B cell (primary cell): ENCODE measurements at regions not wholly inside any gene's neighbourhood (a gene's known extent, or its start where the extent isn't known, plus 50 kb on each side); places are given as distances from the start of the nearest gene placed in this dataset.

ENCODE experiments used
- ATAC-seq: fragments of 200-7000 bp; cut with Tn5 transposase; one replicate; pipeline ENCODE4 v1.10.0; 2021; ENCODE audit warnings: low read depth, mild to moderate bottlenecking, moderate number of reproducible peaks, moderate library complexity
- CTCF ChIA-PET: fragments of 350-600 bp; sonication (Branson Sonifier 250); formaldehyde crosslinking; loops from one replicate; lab custom pipeline; 2021; ENCODE audit warnings: antibody characterized with exemption, inconsistent platforms; lab: Charles Lee
- POLR2A ChIA-PET: fragments of 350-600 bp; sonication (Branson Sonifier 250); formaldehyde crosslinking; loops from one replicate; lab custom pipeline; 2021; ENCODE audit warnings: antibody characterized with exemption; lab: Charles Lee
- DNase-seq: peaks from one replicate; pipeline ENCODE4 v3.0.0; 2013
- H2AFZ ChIP-seq: 2 replicates; pipeline ENCODE4 v1.6.1; 2012; ENCODE audit warnings: mild to moderate bottlenecking, low read depth, low read length; ENCODE audit not compliant: insufficient read depth, poor library complexity, severe bottlenecking
- H3K27ac ChIP-seq, 2 donors: 1 replicate in 1 of 2; 2 replicates in 1 of 2; pipeline ENCODE4 v1.5.1; 2012 to 2013; ENCODE audit warnings: low read length in 2 of 2, mild to moderate bottlenecking in 2 of 2, moderate library complexity in 1 of 2
- H3K27me3 ChIP-seq, 4 experiments: fragments of 200-600 bp in 1 of 4; sonication (generic) in 1 of 4; replicated peaks in 1 of 4; 1 replicate in 2 of 4; 2 replicates in 2 of 4; pipeline versions ENCODE4 v1.6.1 to v1.7.0; 2013 to 2016; ENCODE audit warnings: low read length in 3 of 4, mild to moderate bottlenecking in 2 of 4, mixed read lengths in 1 of 4, moderate library complexity in 1 of 4; ENCODE audit not compliant: insufficient read depth in 4 of 4, control insufficient read depth in 3 of 4; ENCODE audit errors: control extremely low read depth in 1 of 4
- H3K36me3 ChIP-seq, 2 experiments: replicated peaks in 1 of 2; 1 replicate in 1 of 2; 2 replicates in 1 of 2; pipeline versions ENCODE4 v1.6.1 to v1.7.1; 2013; ENCODE audit warnings: low read length in 1 of 2; ENCODE audit not compliant: insufficient read depth in 2 of 2, control insufficient read depth in 1 of 2; ENCODE audit errors: control extremely low read depth in 1 of 2, extremely low read depth in 1 of 2
- H3K4me1 ChIP-seq, 2 donors: fragments of 200-600 bp in 1 of 2; sonication (generic) in 1 of 2; 1 replicate in 1 of 2; 2 replicates in 1 of 2; pipeline versions ENCODE4 v1.5.1 to v1.6.1; 2013 to 2017; ENCODE audit warnings: low read length in 2 of 2; ENCODE audit not compliant: control insufficient read depth in 2 of 2, insufficient read depth in 2 of 2
- H3K4me2 ChIP-seq: replicated peaks from 2 replicates; pipeline ENCODE3; 2012; ENCODE audit warnings: mild to moderate bottlenecking, low read depth, low read length; ENCODE audit not compliant: poor library complexity, severe bottlenecking
- H3K4me3 ChIP-seq, 5 experiments: fragments of 200-600 bp in 1 of 5; sonication (generic) in 1 of 5; 1 replicate in 3 of 5; 2 replicates in 2 of 5; pipeline versions ENCODE4 v1.5.1 to v1.7.0; 2011 to 2016; ENCODE audit warnings: low read length in 4 of 5, mild to moderate bottlenecking in 4 of 5, low read depth in 2 of 5, control low read depth in 1 of 5, moderate library complexity in 1 of 5; ENCODE audit not compliant: insufficient read depth in 1 of 5; ENCODE audit errors: control extremely low read depth in 1 of 5, extremely low read depth in 1 of 5
- H3K79me2 ChIP-seq: fragments of 200-600 bp; sonication (generic); one replicate; pipeline ENCODE4 v1.6.0; 2016; ENCODE audit warnings: low read length; ENCODE audit not compliant: control insufficient read depth, insufficient read depth
- H3K9ac ChIP-seq: fragments of 200-600 bp; sonication (generic); 2 replicates; pipeline ENCODE4 v1.6.1; 2017; ENCODE audit warnings: mild to moderate bottlenecking, low read length, moderate library complexity
- H3K9me3 ChIP-seq, 3 donors: one replicate each; pipeline versions ENCODE4 v1.6.1 to v1.7.1; 2013; ENCODE audit warnings: low read length in 2 of 3; ENCODE audit not compliant: control insufficient read depth in 2 of 3, insufficient read depth in 1 of 3; ENCODE audit errors: control extremely low read depth in 1 of 3
- H4K20me1 ChIP-seq: 2 replicates; pipeline ENCODE4 v1.6.0; 2012; ENCODE audit warnings: mild to moderate bottlenecking, low read length; ENCODE audit not compliant: insufficient read depth, control insufficient read depth, poor library complexity, severe bottlenecking
- H3K27ac Mint-ChIP-seq: one replicate; pipeline ENCODE4 v1.8.0; 2021; ENCODE audit warnings: mixed read lengths
- H3K27me3 Mint-ChIP-seq: one replicate; pipeline ENCODE4 v1.8.0; 2021; ENCODE audit warnings: mixed read lengths
- H3K4me1 Mint-ChIP-seq: one replicate; pipeline ENCODE4 v1.8.0; 2021; ENCODE audit warnings: mixed read lengths
- H3K4me3 Mint-ChIP-seq: one replicate; pipeline ENCODE4 v1.8.0; 2021; ENCODE audit warnings: mixed read lengths
- H3K9me3 Mint-ChIP-seq: one replicate; pipeline ENCODE4 v1.8.0; 2022; ENCODE audit warnings: mixed read lengths; ENCODE audit not compliant: insufficient read depth
- EZH2 ChIP-seq: IDR thresholded peaks from 2 replicates; pipeline ENCODE4 v1.6.1; 2012; ENCODE audit warnings: borderline replicate concordance, low read depth, mild to moderate bottlenecking, moderate library complexity, low read length; ENCODE audit not compliant: insufficient read depth, poor library complexity, severe bottlenecking
- WGBS: methylation state at CpG from one replicate; pipeline ENCODE4 v1.1.5; 2013; ENCODE audit warnings: missing lambda C conversion rate; ENCODE audit not compliant: insufficient coverage; 5-methylcytosine and 5-hydroxymethylcytosine counted together
- intact Hi-C: fragments of 100-400 bp; cut with micrococcal nuclease; formaldehyde crosslinking; loops from one replicate; pipeline ENCODE4 v1.10.0; 2022
- TF ChIP-seq, protein P1 (sequence below): fragments of 200-600 bp; IDR thresholded peaks from one replicate; pipeline ENCODE4 v1.8.0; 2022; ENCODE audit warnings: antibody characterized with exemption, mild to moderate bottlenecking

DNA sequence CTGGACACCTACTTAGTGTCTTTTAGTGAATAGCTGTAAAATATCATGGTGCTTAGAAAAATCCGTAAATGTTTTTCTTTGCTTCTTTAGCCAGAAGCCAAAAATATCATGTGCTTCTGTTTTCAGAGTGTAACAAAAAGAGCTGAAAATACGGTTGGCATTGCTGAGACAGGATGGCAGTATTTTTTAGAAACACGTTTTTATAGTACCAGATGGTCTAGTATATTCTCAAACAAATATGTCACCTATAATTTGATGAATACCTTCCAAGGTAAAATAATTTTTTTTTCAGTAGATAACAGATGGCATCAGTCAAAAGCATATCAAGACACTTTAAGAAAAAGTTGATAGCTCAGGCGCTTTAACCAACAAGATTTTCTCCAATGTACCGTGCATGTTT, 326.6 kb downstream of the PHF14 start:
- WGBS, result 100% methylated on average over 1 of the region's 5 CpGs
- Histone ChIP-seq H3K27ac (no peak overlapping the region), H3K9me3 (no peaks in the 10 kb centered on the region), H3K4me2 (no peak overlapping the region), H2AFZ (no peak overlapping the region), H3K79me2 (no peaks in the 10 kb centered on the region), H3K9ac (no peak overlapping the region), H3K27me3 (no peaks in the 10 kb centered on the region), H3K36me3 (no peaks in the 10 kb centered on the region), H3K4me1 (no peaks in the 10 kb centered on the region), H4K20me1 (no peaks in the 10 kb centered on the region), H3K4me3 (no peak overlapping the region)
- no peaks in the 10 kb centered on the region for H3K27me3 Mint-ChIP-seq
- H3K4me3 Mint-ChIP-seq, result no peak overlapping the region
- H3K27ac Mint-ChIP-seq, result no peak overlapping the region
- H3K4me1 Mint-ChIP-seq, result no peaks in the 10 kb centered on the region
- DNase-seq (no peak), ATAC-seq (no peak)
- CTCF ChIA-PET, result no interaction called here
- TF ChIP-seq, protein P1, sequence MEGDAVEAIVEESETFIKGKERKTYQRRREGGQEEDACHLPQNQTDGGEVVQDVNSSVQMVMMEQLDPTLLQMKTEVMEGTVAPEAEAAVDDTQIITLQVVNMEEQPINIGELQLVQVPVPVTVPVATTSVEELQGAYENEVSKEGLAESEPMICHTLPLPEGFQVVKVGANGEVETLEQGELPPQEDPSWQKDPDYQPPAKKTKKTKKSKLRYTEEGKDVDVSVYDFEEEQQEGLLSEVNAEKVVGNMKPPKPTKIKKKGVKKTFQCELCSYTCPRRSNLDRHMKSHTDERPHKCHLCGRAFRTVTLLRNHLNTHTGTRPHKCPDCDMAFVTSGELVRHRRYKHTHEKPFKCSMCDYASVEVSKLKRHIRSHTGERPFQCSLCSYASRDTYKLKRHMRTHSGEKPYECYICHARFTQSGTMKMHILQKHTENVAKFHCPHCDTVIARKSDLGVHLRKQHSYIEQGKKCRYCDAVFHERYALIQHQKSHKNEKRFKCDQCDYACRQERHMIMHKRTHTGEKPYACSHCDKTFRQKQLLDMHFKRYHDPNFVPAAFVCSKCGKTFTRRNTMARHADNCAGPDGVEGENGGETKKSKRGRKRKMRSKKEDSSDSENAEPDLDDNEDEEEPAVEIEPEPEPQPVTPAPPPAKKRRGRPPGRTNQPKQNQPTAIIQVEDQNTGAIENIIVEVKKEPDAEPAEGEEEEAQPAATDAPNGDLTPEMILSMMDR, result no peak
- TF ChIP-seq EZH2, result no peak
- intact Hi-C loops, result no loop called here
- peaks cover 5% of the 10 kb centered on the region for H3K9me3 Mint-ChIP-seq
- POLR2A ChIA-PET, result no interaction called here

GRCh38 chr7:11302121-11302520, 328.4 kb downstream of the PHF14 start:
- H4K20me1 ChIP-seq, result no peaks in the 10 kb centered on the region
- H3K9me3 ChIP-seq, result no peaks in the 10 kb centered on the region
- ATAC-seq (no peak), DNase-seq (no peak)
- POLR2A ChIA-PET, result no interaction called here
- no peaks in the 10 kb centered on the region for H3K36me3 ChIP-seq
- no peaks in the 10 kb centered on the region for H3K4me1 ChIP-seq
- H3K9ac ChIP-seq, result no peak overlapping the region
- Mint-ChIP-seq H3K27ac (no peak overlapping the region), H3K4me3 (no peak overlapping the region), H3K27me3 (no peaks in the 10 kb centered on the region), H3K9me3 (peaks cover 5% of the 10 kb centered on the region), H3K4me1 (no peaks in the 10 kb centered on the region)
- no peak overlapping the region for H2AFZ ChIP-seq
- H3K79me2 ChIP-seq, result no peaks in the 10 kb centered on the region
- no peak overlapping the region for H3K4me2 ChIP-seq
- CTCF ChIA-PET, result no interaction called here
- intact Hi-C loops, result no loop called here
- no peak for TF ChIP-seq EZH2
- TF ChIP-seq, protein P1, result no peak
- H3K4me3 ChIP-seq, result no peak overlapping the region
- no peaks in the 10 kb centered on the region for H3K27me3 ChIP-seq
- H3K27ac ChIP-seq, result no peak overlapping the region
